H1 (cell line): ENCODE measurements at regions not wholly inside any gene's neighbourhood (a gene's known extent, or its start where the extent isn't known, plus 50 kb on each side); places are given as distances from the start of the nearest gene placed in this dataset.

Source experiments
- CTCF ChIP-seq, 3 experiments: IDR thresholded peaks; 1 replicate in 2 of 3; 2 replicates in 1 of 3; pipeline versions ENCODE4 v1.5.1 to v1.6.1; 2011; ENCODE audit warnings: low read length in 3 of 3, mild to moderate bottlenecking in 3 of 3, inconsistent platforms in 2 of 3, low read depth in 1 of 3, moderate library complexity in 1 of 3; ENCODE audit not compliant: insufficient read depth in 1 of 3; ENCODE audit errors: control extremely low read depth in 1 of 3
- MAFK ChIP-seq: IDR thresholded peaks from 2 replicates; pipeline ENCODE4 v1.6.1; 2012; ENCODE audit warnings: low read depth, mild to moderate bottlenecking, improper control_type of control experiment, low read length
- MAX ChIP-seq: IDR thresholded peaks from 2 replicates; pipeline ENCODE4 v1.6.1; 2012; ENCODE audit warnings: inconsistent platforms

GRCh38 chr12:13853471-13853870 lies 127.9 kb downstream of the GRIN2B start (continued):
- TF ChIP-seq MAX (no peak), MAFK (no peak), CTCF (IDR thresholded peaks at IDR 0.05; ENCODE audit: control extremely low read depth in 1 of 3, insufficient read depth in 1 of 3, low read depth in 1 of 3, low read length in 3 of 3) (no peak)
